Loucy (cell line): ENCODE measurements at regions not wholly inside any gene's neighbourhood (a gene's known extent, or its start where the extent isn't known, plus 50 kb on each side); places are given as distances from the start of the nearest gene placed in this dataset.

Experiments used
- H2AFZ ChIP-seq: fragments of 200-600 bp; sonication (generic); 2 replicates; pipeline ENCODE4 v1.6.0; 2016; ENCODE audit warnings: antibody characterized with exemption, mild to moderate bottlenecking, low read length, moderate library complexity
- H3F3A ChIP-seq: fragments of 200-600 bp; 2 replicates; pipeline ENCODE4 v1.6.0; 2016; ENCODE audit warnings: antibody characterized with exemption, low read depth, mild to moderate bottlenecking
- H3K27me3 ChIP-seq: fragments of 200-600 bp; sonication (generic); 2 replicates; pipeline ENCODE4 v1.6.1; 2014; ENCODE audit warnings: low read length, mild to moderate bottlenecking; ENCODE audit not compliant: insufficient read depth, poor library complexity, severe bottlenecking
- H3K36me3 ChIP-seq: fragments of 200-600 bp; sonication (generic); 2 replicates; pipeline ENCODE4 v1.6.1; 2016; ENCODE audit warnings: low read length; ENCODE audit not compliant: insufficient read depth
- H3K4me1 ChIP-seq: fragments of 200-600 bp; sonication (generic); 2 replicates; pipeline ENCODE4 v1.5.1; 2014; ENCODE audit warnings: low read length, mild to moderate bottlenecking; ENCODE audit not compliant: insufficient read depth, poor library complexity, severe bottlenecking
- H3K4me2 ChIP-seq: fragments of 200-600 bp; sonication (generic); 2 replicates; pipeline ENCODE4 v1.6.0; 2014; ENCODE audit warnings: antibody characterized with exemption, low read length, low read depth, mild to moderate bottlenecking; ENCODE audit not compliant: poor library complexity, severe bottlenecking
- H3K4me3 ChIP-seq: fragments of 200-600 bp; sonication (generic); 2 replicates; pipeline ENCODE4 v1.5.1; 2014; ENCODE audit warnings: low read length, mild to moderate bottlenecking, mixed read lengths; ENCODE audit not compliant: poor library complexity, severe bottlenecking
- H3K79me2 ChIP-seq: fragments of 200-600 bp; sonication (generic); 2 replicates; pipeline ENCODE4 v1.6.1; 2014; ENCODE audit warnings: low read length; ENCODE audit not compliant: insufficient read depth
- H3K9ac ChIP-seq: fragments of 200-600 bp; sonication (generic); 2 replicates; pipeline ENCODE4 v1.6.0; 2014; ENCODE audit warnings: mild to moderate bottlenecking, low read depth, low read length, moderate library complexity; ENCODE audit not compliant: poor library complexity, severe bottlenecking
- H3K9me2 ChIP-seq: fragments of 200-600 bp; sonication (generic); replicated peaks from 2 replicates; pipeline ENCODE4 v1.6.1; 2016; ENCODE audit warnings: low read depth, low read length, mixed read lengths
- H3K9me3 ChIP-seq: fragments of 200-600 bp; sonication (generic); 2 replicates; pipeline ENCODE4 v1.6.1; 2014; ENCODE audit warnings: mild to moderate bottlenecking, antibody characterized with exemption, low read length, low read depth; ENCODE audit not compliant: insufficient read depth
- H4K20me1 ChIP-seq: fragments of 200-600 bp; sonication (generic); 2 replicates; pipeline ENCODE4 v1.6.0; 2014; ENCODE audit warnings: antibody characterized with exemption, low read length, mild to moderate bottlenecking; ENCODE audit not compliant: insufficient read depth, poor library complexity, severe bottlenecking
- CTCF ChIP-seq: fragments of 200-600 bp; sonication (generic); conservative IDR thresholded peaks from 2 replicates; pipeline ENCODE4 v1.5.1; 2014; ENCODE audit warnings: mild to moderate bottlenecking, antibody characterized with exemption, low read length
- EZH2phosphoT487 ChIP-seq: fragments of 200-600 bp; IDR thresholded peaks from 2 replicates; pipeline ENCODE4 v1.6.1; 2018; ENCODE audit warnings: antibody characterized with exemption, mild to moderate bottlenecking, moderate library complexity, borderline replicate concordance

- Histone ChIP-seq H3K4me3 (no peak overlapping the region), H3K9me3 (no peaks in the 10 kb centered on the region), H4K20me1 (no peaks in the 10 kb centered on the region), H3K9me2 (0 out of 2 replicates have a peak, but pooled peaks cover 4% of the 10 kb centered on the region), H3K27me3 (no peaks in the 10 kb centered on the region), H2AFZ (no peak overlapping the region), H3F3A (no peaks in the 10 kb centered on the region), H3K4me2 (no peak overlapping the region), H3K9ac (no peak overlapping the region), H3K4me1 (no peaks in the 10 kb centered on the region), H3K36me3 (no peaks in the 10 kb centered on the region), H3K79me2 (no peaks in the 10 kb centered on the region)
- TF ChIP-seq CTCF (no peak), EZH2phosphoT487 (no peak)
These were observed 102.9 kb upstream of the PHYHIPL start for GRCh38 chr10:59073456-59074053.

- H3K4me2 ChIP-seq = no peak overlapping the region
- H4K20me1 ChIP-seq = no peaks in the 10 kb centered on the region
- H3K79me2 ChIP-seq = no peaks in the 10 kb centered on the region
- no peak overlapping the region for H2AFZ ChIP-seq
- H3K9me2 ChIP-seq = 0 out of 2 replicates have a peak, but pooled peaks cover 4% of the 10 kb centered on the region
- no peak overlapping the region for H3K4me3 ChIP-seq
- H3K27me3 ChIP-seq = no peaks in the 10 kb centered on the region
- no peaks in the 10 kb centered on the region for H3K4me1 ChIP-seq
- no peaks in the 10 kb centered on the region for H3F3A ChIP-seq
- no peak for TF ChIP-seq EZH2phosphoT487
- no peak for TF ChIP-seq CTCF
- no peaks in the 10 kb centered on the region for H3K9me3 ChIP-seq
- no peak overlapping the region for H3K9ac ChIP-seq
- no peaks in the 10 kb centered on the region for H3K36me3 ChIP-seq
These were observed 100.9 kb upstream of the PHYHIPL start for GRCh38 chr10:59075576-59075975.

GRCh38 chr10:59077855-59078254, 98.6 kb upstream of the PHYHIPL start:
- H3K9ac ChIP-seq = no peak overlapping the region

More at GRCh38 chr10:59077855-59078254, 98.6 kb upstream of the PHYHIPL start:
- H2AFZ ChIP-seq = no peak overlapping the region
- H3K4me1 ChIP-seq = no peaks in the 10 kb centered on the region
- H3K27me3 ChIP-seq = no peaks in the 10 kb centered on the region
- H3K36me3 ChIP-seq = no peaks in the 10 kb centered on the region
- TF ChIP-seq EZH2phosphoT487 = no peak
- TF ChIP-seq CTCF = no peak
- H4K20me1 ChIP-seq = no peaks in the 10 kb centered on the region
- no peaks in the 10 kb centered on the region for H3K9me3 ChIP-seq
- H3K9me2 ChIP-seq = 0 out of 2 replicates have a peak, but pooled peaks cover 4% of the 10 kb centered on the region
- H3K4me3 ChIP-seq = no peak overlapping the region
- H3F3A ChIP-seq = no peaks in the 10 kb centered on the region
- H3K79me2 ChIP-seq = no peaks in the 10 kb centered on the region
- H3K4me2 ChIP-seq = no peak overlapping the region
